NT2/D1 (cell line): ENCODE measurements at regions not wholly inside any gene's neighbourhood (a gene's known extent, or its start where the extent isn't known, plus 50 kb on each side); places are given as distances from the start of the nearest gene placed in this dataset.

Experiments used
- SUZ12 ChIP-seq: IDR thresholded peaks from 2 replicates; pipeline ENCODE4 v1.6.1; 2011; ENCODE audit not compliant: insufficient read length, insufficient read depth; ENCODE audit errors: extremely low read depth
- YY1 ChIP-seq: IDR thresholded peaks from 2 replicates; pipeline ENCODE4 v1.6.1; 2011; ENCODE audit not compliant: insufficient read length, insufficient read depth

DNA sequence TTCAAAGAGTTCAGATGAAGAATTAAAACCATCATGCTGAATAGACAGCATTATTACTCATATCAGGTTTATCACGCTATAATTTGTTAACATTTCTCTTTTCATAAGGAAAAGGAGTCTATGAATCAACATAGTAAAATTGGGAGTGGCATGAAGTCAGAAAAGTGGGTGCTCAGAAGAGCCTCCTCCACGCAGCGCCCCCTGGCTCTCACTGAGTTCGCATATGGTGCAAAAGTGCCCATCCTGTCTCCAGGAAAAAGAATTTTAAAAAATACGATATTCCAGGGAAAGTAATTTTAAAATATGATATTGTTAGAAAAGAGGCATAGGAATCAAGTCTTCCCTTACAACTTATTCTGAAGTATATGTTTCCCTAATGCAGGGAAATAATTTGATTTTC, 176.3 kb upstream of the TCERG1L start:
- TF ChIP-seq YY1 (no peak), SUZ12 (no peak)
